GM23248 (cell line): ENCODE measurements at regions not wholly inside any gene's neighbourhood (a gene's known extent, or its start where the extent isn't known, plus 50 kb on each side); places are given as distances from the start of the nearest gene placed in this dataset.

Experiments
- EZH2 ChIP-seq: fragments of 200-600 bp; sonication (generic); IDR thresholded peaks from 2 replicates; pipeline ENCODE4 v1.6.1; 2018; ENCODE audit warnings: antibody characterized with exemption, mild to moderate bottlenecking; ENCODE audit not compliant: insufficient read depth, poor library complexity, severe bottlenecking
- EZH2phosphoT487 ChIP-seq: fragments of 200-600 bp; sonication (generic); IDR thresholded peaks from 2 replicates; pipeline ENCODE4 v1.6.1; 2018; ENCODE audit warnings: antibody characterized with exemption, moderate library complexity, mild to moderate bottlenecking, low read depth; ENCODE audit not compliant: insufficient read depth

DNA sequence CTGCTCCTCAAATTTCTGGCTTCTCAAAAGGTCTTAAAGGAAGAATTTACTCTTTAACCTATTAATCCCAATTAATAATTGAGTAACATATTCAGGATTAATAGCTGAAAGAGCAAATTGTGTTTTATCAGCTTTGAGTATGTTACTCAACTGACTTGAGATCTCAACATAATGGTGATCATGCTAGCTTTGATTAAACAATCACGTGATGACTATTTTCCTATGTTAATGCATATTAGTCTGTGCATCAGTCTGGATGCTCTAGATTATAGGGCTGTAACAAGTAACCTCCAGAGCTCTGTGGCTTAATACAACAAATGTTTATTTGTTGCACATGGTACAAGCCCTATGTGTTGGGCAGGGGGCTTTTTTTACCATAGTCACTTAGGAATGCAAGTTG, 313.4 kb upstream of the BTBD3 start:
- TF ChIP-seq EZH2 (no peak), EZH2phosphoT487 (no peak)
